Stimulated activated naive CD8-positive, alpha-beta T cell treated with anti-CD3 and anti-CD28 coated beads, Interleukin-15, Interleukin-2, amounts not matched to agents 100 U/mL and 50 U/mL, for 24 hours (primary cell): ENCODE measurements at regions not wholly inside any gene's neighbourhood (a gene's known extent, or its start where the extent isn't known, plus 50 kb on each side); places are given as distances from the start of the nearest gene placed in this dataset.
"Not testable (repeated sequence)": the region's sequence is repeated elsewhere in the genome, so short reads cannot be mapped to it uniquely, and the experiment has no call there.

Experiments used
- ATAC-seq: fragments of 150-1000 bp; cut with Tn5 transposase; one replicate; pipeline ENCODE4 v1.10.0; 2021
- DNase-seq: peaks from one replicate; pipeline ENCODE4 v3.0.0; 2021

- DNase-seq (no peak), ATAC-seq (no peak)
These were observed 261.4 kb upstream of the MEX3C start for GRCh38 chr18:51458861-51459260.

- no peak for DNase-seq
These were observed 264.5 kb upstream of the MEX3C start for GRCh38 chr18:51461956-51462355.

DNA sequence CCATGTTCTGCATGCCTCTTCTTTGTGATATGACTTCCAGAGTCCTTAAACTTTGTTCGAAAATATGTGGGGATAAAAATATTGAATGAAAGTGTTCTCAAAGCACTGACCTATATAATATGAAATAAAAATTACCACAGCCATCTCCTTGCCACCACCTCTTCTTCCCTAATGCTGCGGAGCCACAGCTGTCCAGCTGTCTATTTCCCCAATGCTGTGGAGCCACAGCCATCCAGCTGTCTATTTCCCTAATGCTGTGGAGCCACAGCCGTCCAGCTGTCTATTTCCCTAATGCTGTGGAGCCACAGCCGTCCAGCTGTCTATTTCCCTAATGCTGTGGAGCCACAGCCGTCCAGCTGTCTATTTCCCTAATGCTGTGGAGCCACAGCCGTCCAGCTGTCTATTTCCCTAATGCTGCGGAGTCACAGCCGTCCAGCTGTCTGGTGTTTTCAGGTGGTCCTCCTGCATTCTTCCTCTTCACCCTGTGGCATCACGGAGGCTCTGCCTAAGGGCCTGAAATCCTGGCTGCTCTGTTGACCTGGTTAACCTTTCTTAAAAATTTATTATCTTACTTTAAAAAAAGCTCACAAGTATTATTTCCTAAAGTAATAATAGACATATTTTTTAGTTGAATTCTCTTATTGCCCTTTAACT lies 266.1 kb upstream of the MEX3C start:
- no peak for DNase-seq

More at GRCh38 chr18:51461956-51462355, 264.5 kb upstream of the MEX3C start:
- no peak for ATAC-seq

GRCh38 chr18:51478908-51479307 lies 281.4 kb upstream of the MEX3C start:
- ATAC-seq (no peak), DNase-seq (no peak)

More for the DNA sequence above, 266.1 kb upstream of the MEX3C start:
- no peak for ATAC-seq

GRCh38 chr18:51479736-51480135 lies 282.3 kb upstream of the MEX3C start:
- DNase-seq (no peak), ATAC-seq (no peak)

DNA sequence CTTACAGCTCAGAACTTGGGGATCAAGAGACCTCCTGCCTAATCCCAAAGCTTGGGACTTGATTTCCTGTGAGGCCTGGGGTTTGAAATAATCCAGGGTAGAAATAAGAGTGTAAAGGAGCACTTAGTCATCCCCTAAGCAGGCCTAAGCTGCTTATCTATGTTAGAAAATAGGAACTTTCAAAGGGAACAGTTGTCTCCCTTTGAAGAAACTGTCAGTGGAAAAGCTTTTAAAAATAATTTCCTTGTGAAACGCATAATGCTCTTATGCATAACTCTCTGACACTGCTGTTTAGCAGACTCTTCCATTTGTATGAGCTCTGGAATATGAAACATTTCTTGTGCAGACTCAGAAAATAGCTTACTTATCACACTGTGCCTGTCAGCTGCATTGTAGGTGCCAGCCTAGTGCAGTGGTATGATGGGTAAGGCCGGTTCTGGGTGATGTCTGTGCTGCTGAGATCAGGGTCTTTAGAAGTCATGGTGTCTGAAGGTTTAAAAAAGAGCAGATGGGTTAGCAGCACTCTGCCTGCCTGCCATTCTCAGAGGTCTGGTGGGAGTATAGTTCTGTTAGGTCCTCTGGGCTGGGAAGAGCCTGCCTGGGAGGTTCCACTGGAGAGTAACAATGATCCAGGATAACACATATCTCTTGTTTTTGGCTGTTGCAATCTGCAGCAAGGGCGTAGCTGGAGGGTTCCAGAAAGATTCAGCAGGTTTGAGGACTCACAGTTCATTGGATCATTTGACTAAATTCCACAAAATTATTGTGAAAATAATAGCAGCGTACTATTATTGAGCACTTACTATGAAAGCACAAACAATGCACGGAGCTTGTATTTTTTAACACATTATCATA lies 283.2 kb upstream of the MEX3C start:
- no peak for ATAC-seq
- no peak for DNase-seq

DNA sequence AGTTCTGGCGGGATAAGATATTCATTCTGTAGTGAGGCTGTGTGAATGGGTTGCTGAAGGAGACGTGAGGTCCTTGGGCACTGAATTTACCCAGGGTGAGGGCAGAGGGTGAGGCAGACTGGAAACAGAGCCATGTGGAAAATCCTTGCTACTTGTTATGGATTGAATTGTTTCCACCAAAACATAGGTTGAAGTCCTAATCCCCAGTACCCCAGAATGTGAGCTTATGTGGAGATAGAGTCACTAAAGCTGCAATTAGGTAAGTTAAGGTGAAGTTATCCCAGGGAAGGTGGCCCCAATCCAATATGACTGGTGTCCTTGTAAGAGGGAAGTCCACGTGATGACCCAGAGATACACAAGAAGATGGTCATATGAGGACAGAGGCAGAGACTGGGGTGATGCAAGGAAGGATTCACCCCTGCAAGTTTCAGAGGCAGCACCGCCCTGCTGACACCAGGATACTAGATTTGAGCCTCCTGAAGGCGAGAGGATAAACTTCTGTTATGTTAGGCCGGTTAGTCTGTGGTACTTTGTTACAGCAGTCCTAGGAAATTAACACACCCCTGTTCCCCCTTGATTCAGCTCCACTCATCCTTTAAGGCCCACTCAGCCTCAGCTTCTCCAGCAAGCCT lies 289.4 kb upstream of the MEX3C start:
- DNase-seq (no peak), ATAC-seq (no peak)

DNA sequence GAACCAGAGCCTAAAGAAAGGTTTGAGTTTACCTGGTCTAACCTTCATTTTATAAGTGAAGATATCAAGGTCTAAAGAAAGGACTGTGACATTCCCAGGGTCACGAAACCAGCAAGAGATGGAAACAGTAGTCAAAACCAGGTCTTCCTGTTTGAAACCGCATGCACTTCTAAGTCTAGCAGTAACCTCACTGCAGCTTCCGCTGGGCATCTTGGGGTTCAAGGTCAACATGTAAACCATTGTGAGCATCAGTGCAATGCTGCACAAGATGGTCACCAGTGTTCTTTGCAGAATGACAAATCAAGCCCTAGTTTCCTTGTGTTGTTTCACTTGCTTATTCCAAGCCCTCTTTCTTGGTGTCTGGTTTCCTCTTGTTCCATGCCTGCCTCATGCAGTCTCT lies 292.9 kb upstream of the MEX3C start:
- no peak for ATAC-seq

DNA sequence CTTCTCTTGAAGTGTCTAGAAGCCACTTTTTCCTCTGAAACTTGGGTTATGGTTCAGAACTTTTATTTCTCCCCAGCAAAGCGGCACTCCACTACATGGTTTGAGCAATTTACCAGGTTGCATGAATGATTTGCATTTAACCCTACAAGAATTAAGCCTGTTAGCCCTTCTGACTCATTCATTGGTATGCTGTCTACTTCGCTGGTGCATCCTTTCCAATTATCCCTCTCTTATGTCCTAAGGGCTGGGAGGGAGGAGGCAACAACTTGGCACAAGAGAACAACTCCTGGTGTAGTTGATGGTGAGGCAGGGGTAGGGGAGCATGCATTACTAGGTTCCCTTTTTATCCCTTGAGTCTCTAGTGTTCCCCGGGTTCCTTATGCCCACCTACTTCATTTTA lies 293.4 kb upstream of the MEX3C start:
- no peak for DNase-seq
- ATAC-seq, result no peak

More for the DNA sequence above, 292.9 kb upstream of the MEX3C start:
- DNase-seq, result no peak

DNA sequence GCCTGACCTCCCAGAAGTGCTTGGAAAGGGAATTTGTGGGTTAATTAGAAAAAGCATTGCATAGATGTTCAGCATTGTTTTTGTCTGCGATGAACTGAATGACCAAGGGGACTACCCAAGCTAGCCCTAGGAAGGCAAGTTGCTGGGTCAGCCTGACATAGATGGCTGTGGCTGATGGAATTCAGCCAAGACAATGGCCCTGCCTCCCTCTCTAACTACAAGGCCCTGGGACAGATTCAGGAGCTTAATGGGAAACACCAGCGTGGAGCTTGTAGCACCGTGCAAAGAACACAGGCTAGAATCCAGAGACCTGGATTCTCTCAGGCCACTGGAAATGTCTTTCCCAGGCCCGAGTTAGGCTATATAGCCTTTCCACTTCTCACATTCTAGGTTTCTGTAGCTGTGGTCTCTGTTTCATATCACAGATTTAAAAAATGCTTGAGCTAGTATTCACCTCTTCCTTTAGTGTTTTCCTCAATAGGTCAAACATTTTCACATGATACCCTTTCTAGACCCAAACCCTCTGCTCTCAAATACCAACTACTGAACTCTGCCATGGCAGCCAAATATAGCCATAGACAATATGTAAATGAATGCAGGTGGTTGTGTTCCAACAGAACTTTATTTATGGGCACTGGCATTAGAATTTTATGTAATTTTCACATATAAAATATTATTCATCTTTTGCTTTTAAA lies 294.3 kb upstream of the MEX3C start:
- ATAC-seq (no peak), DNase-seq (no peak)

DNA sequence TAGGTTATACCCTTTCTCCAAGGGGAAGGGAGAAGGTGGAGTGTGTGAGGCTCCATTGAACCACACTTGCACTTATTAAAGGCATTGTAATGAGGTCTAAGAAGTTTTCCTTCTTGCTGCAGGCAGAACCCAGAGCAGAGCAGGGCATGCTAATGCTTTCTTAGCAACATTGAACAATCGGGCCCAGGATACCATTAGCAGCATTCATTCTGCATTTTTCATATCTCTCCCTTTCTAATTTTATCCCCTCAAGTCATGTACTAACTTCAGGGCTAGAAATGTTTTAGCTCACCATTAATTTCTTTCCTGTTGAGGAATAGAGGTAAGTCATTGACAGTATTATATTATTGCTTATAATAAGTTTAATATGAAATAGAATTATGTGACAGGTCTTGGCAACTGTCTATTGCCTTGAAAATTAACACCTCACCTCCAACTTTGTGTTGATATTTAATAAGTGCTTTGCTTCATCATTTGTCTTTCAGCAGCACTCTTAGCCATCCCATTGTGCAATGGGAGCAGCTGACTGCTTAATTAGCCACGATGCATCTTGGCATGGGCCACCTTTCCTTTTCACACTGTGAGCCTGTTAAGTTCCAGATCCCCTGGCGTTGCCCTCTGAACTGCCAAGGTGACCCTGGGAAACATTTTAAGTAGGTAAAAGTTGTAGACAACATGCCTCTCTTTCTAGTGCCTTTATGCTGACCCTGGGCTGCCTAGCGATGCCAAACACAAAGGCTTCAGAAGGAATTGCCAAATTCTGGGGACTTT lies 300.8 kb upstream of the MEX3C start:
- no peak for DNase-seq

GRCh38 chr18:51503351-51503750 lies 305.9 kb upstream of the MEX3C start:
- ATAC-seq (no peak), DNase-seq (no peak)

More for the DNA sequence above, 300.8 kb upstream of the MEX3C start:
- no peak for ATAC-seq

DNA sequence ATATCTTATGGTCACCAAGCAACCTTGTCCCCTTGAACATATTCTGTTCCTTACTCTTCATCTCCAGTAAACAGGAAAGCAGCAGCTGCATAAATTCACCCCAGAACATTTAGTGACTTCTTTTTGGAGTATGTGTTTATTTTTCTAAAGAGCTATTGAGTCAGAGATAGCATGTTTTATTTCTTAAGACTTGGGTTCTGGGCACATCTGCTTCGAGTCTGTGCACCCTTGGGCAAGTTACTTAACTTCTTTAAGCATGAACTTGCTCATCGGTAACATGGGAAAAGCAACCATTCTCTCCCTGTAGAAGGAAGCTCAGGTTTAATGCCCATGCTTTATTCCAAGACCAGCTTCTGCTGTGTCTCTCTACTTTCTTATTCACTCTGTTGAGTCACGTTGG lies 309.3 kb upstream of the MEX3C start:
- DNase-seq (no peak), ATAC-seq (no peak)

- not testable (repeated sequence) for DNase-seq, ATAC-seq
These were observed 310.9 kb upstream of the MEX3C start for GRCh38 chr18:51508410-51508809.

- no peak for DNase-seq
- no peak for ATAC-seq
These were observed 312.5 kb upstream of the MEX3C start for GRCh38 chr18:51510020-51510419.

GRCh38 chr18:51513517-51513916 lies 316.0 kb upstream of the MEX3C start:
- no peak for ATAC-seq
- DNase-seq, result no peak

GRCh38 chr18:51514128-51514527 lies 316.6 kb upstream of the MEX3C start:
- ATAC-seq (no peak), DNase-seq (no peak)

- no peak for DNase-seq
- no peak for ATAC-seq
These were observed 319.1 kb upstream of the MEX3C start for GRCh38 chr18:51516478-51517038.

DNA sequence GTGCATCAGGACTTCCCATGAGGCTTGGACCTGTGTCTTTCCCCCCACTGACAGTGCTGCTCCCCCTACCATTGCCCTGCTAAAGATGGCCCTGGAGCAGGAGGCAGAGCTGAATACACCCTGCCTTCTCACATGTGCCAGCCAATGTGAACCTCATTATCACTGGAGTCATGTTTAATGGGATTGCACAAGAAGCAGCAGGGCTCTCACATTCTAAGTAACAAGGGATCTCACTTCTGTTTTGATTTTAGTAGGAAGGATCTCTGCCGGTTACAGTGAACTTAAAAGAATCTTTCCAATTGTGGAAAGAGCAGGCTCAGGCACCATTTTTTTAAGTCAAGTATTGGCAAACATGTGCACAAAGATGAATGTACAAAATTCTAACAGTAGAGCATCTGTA lies 322.1 kb upstream of the MEX3C start:
- no peak for DNase-seq
- no peak for ATAC-seq

- DNase-seq (no peak), ATAC-seq (no peak)
These were observed 323.2 kb upstream of the MEX3C start for GRCh38 chr18:51520676-51521180.

- ATAC-seq (no peak), DNase-seq (no peak)
These were observed 324.9 kb upstream of the MEX3C start for GRCh38 chr18:51522338-51522737.
